ENCODE measurements at regions not wholly inside any gene's neighbourhood (a gene's known extent, or its start where the extent isn't known, plus 50 kb on each side); places are given as distances from the start of the nearest gene placed in this dataset.

- TF ChIP-seq CTCF (conservative IDR thresholded peaks at IDR 0.05) (no peak), EZH2 (IDR thresholded peaks at IDR 0.05; ENCODE audit: low read depth) (no peak)
These were observed 219.4 kb upstream of the NRXN1 start for GRCh38 chr2:51251356-51251755.

All from PC-9 (cell line).